HepG2 (cell line): ENCODE measurements at regions not wholly inside any gene's neighbourhood (a gene's known extent, or its start where the extent isn't known, plus 50 kb on each side); places are given as distances from the start of the nearest gene placed in this dataset.

Experiments used
- FLYWCH1 ChIP-seq: sonication (generic); formaldehyde crosslinking; IDR thresholded peaks from 2 replicates; pipeline ENCODE4 v1.8.1; 2023; ENCODE audit warnings: mild to moderate bottlenecking, missing genetic modification reagents
- HMG20A ChIP-seq: IDR thresholded peaks from 2 replicates; pipeline ENCODE4 v1.6.1; 2016; ENCODE audit warnings: borderline replicate concordance
- HNRNPUL1 ChIP-seq: fragments of 200-400 bp; formaldehyde crosslinking; IDR thresholded peaks from 2 replicates; pipeline ENCODE4 v1.6.1; 2017; ENCODE audit warnings: low read depth, mild to moderate bottlenecking, low read length, moderate library complexity
- NFE2L1 ChIP-seq: sonication (generic); formaldehyde crosslinking; IDR thresholded peaks from 2 replicates; pipeline ENCODE4 v1.4.0; 2020; ENCODE audit warnings: missing genetic modification reagents, mild to moderate bottlenecking, borderline replicate concordance
- PHB2 ChIP-seq: fragments of 450-650 bp; IDR thresholded peaks from 2 replicates; pipeline ENCODE4 v1.6.1; 2018; ENCODE audit not compliant: partially characterized antibody
- ZFP1 ChIP-seq: IDR thresholded peaks from 2 replicates; pipeline ENCODE4 v1.6.1; 2016
- ZNF337 ChIP-seq: sonication (generic); formaldehyde crosslinking; IDR thresholded peaks from 2 replicates; pipeline ENCODE4 v1.5.1; 2020; ENCODE audit warnings: missing genetic modification reagents, low read depth, mild to moderate bottlenecking, borderline replicate concordance
- ZNF430 ChIP-seq: sonication (generic); formaldehyde crosslinking; IDR thresholded peaks from 2 replicates; pipeline ENCODE4 v1.9.0; 2021; ENCODE audit warnings: mild to moderate bottlenecking, missing genetic modification reagents
- ZNF7 ChIP-seq: IDR thresholded peaks from 2 replicates; pipeline ENCODE4 v1.6.1; 2016; ENCODE audit warnings: missing biosample characterization, missing genetic modification reagents
- ZSCAN30 ChIP-seq: sonication (generic); formaldehyde crosslinking; IDR thresholded peaks from 2 replicates; pipeline ENCODE4 v1.5.0; 2020; ENCODE audit warnings: mild to moderate bottlenecking, missing genetic modification reagents
- TF ChIP-seq, protein P1 (sequence below): sonication (generic); formaldehyde crosslinking; IDR thresholded peaks from 2 replicates; pipeline ENCODE4 v1.9.0; 2021; ENCODE audit warnings: mild to moderate bottlenecking, missing genetic modification reagents
- TF ChIP-seq, protein P2 (sequence below): sonication (generic); formaldehyde crosslinking; IDR thresholded peaks from 2 replicates; pipeline ENCODE4 v1.9.0; 2021; ENCODE audit warnings: missing genetic modification reagents, borderline replicate concordance

- TF ChIP-seq, protein P1, sequence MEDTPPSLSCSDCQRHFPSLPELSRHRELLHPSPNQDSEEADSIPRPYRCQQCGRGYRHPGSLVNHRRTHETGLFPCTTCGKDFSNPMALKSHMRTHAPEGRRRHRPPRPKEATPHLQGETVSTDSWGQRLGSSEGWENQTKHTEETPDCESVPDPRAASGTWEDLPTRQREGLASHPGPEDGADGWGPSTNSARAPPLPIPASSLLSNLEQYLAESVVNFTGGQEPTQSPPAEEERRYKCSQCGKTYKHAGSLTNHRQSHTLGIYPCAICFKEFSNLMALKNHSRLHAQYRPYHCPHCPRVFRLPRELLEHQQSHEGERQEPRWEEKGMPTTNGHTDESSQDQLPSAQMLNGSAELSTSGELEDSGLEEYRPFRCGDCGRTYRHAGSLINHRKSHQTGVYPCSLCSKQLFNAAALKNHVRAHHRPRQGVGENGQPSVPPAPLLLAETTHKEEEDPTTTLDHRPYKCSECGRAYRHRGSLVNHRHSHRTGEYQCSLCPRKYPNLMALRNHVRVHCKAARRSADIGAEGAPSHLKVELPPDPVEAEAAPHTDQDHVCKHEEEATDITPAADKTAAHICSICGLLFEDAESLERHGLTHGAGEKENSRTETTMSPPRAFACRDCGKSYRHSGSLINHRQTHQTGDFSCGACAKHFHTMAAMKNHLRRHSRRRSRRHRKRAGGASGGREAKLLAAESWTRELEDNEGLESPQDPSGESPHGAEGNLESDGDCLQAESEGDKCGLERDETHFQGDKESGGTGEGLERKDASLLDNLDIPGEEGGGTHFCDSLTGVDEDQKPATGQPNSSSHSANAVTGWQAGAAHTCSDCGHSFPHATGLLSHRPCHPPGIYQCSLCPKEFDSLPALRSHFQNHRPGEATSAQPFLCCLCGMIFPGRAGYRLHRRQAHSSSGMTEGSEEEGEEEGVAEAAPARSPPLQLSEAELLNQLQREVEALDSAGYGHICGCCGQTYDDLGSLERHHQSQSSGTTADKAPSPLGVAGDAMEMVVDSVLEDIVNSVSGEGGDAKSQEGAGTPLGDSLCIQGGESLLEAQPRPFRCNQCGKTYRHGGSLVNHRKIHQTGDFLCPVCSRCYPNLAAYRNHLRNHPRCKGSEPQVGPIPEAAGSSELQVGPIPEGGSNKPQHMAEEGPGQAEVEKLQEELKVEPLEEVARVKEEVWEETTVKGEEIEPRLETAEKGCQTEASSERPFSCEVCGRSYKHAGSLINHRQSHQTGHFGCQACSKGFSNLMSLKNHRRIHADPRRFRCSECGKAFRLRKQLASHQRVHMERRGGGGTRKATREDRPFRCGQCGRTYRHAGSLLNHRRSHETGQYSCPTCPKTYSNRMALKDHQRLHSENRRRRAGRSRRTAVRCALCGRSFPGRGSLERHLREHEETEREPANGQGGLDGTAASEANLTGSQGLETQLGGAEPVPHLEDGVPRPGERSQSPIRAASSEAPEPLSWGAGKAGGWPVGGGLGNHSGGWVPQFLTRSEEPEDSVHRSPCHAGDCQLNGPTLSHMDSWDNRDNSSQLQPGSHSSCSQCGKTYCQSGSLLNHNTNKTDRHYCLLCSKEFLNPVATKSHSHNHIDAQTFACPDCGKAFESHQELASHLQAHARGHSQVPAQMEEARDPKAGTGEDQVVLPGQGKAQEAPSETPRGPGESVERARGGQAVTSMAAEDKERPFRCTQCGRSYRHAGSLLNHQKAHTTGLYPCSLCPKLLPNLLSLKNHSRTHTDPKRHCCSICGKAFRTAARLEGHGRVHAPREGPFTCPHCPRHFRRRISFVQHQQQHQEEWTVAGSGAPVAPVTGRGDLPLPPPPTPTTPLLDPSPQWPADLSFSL (CRISPR knock-in tag): no peak
- TF ChIP-seq ZNF337 (CRISPR knock-in tag): no peak
- no peak for TF ChIP-seq NFE2L1 (CRISPR knock-in tag)
- 0 out of 2 replicates have a peak, but pooled peaks have one; percentile 26 for TF ChIP-seq ZFP1
- TF ChIP-seq, protein P2, sequence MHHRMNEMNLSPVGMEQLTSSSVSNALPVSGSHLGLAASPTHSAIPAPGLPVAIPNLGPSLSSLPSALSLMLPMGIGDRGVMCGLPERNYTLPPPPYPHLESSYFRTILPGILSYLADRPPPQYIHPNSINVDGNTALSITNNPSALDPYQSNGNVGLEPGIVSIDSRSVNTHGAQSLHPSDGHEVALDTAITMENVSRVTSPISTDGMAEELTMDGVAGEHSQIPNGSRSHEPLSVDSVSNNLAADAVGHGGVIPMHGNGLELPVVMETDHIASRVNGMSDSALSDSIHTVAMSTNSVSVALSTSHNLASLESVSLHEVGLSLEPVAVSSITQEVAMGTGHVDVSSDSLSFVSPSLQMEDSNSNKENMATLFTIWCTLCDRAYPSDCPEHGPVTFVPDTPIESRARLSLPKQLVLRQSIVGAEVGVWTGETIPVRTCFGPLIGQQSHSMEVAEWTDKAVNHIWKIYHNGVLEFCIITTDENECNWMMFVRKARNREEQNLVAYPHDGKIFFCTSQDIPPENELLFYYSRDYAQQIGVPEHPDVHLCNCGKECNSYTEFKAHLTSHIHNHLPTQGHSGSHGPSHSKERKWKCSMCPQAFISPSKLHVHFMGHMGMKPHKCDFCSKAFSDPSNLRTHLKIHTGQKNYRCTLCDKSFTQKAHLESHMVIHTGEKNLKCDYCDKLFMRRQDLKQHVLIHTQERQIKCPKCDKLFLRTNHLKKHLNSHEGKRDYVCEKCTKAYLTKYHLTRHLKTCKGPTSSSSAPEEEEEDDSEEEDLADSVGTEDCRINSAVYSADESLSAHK (CRISPR knock-in tag): no peak
- TF ChIP-seq HNRNPUL1: no peak
- TF ChIP-seq PHB2: no peak
- TF ChIP-seq ZSCAN30: no peak
- TF ChIP-seq ZNF7 (CRISPR knock-in tag): no peak
- TF ChIP-seq FLYWCH1 (CRISPR knock-in tag): no peak
- no peak; the same call in 1 of the 2 replicates for TF ChIP-seq ZNF430 (CRISPR knock-in tag)
- TF ChIP-seq HMG20A (CRISPR knock-in tag): peak; percentile 84; the same call in 1 of the 2 replicates
Observed at GRCh38 chr14:31944256-31945073, 132.6 kb upstream of the ARHGAP5 start (continued).
